Gastroesophageal sphincter (tissue), 4 donors: ENCODE measurements at regions not wholly inside any gene's neighbourhood (a gene's known extent, or its start where the extent isn't known, plus 50 kb on each side); places are given as distances from the start of the nearest gene placed in this dataset.

Experiments
- ATAC-seq: fragments of 150-250 bp; one replicate; pipeline ENCODE4 v1.9.1; 2016; ENCODE audit warnings: mild to moderate bottlenecking, moderate library complexity
- H3K27ac ChIP-seq, 4 donors: fragments of 200-600 bp; sonication (generic) in 3 of 4; 1 replicate in 3 of 4; 2 replicates in 1 of 4; pipeline ENCODE4 v1.5.1; 2016 to 2019
- H3K27me3 ChIP-seq: fragments of 200-600 bp; sonication (generic); one replicate; pipeline ENCODE4 v1.5.1; 2019
- H3K36me3 ChIP-seq, 2 donors: fragments of 200-600 bp; sonication (generic); one replicate each; pipeline ENCODE4 v1.5.1; 2019; ENCODE audit warnings: control low read depth in 1 of 2
- H3K4me1 ChIP-seq, 3 donors: fragments of 200-600 bp; sonication (generic); 1 replicate in 2 of 3; 2 replicates in 1 of 3; pipeline ENCODE4 v1.5.1; 2016 to 2019; ENCODE audit warnings: control low read depth in 2 of 3
- H3K4me3 ChIP-seq, 2 donors: fragments of 200-600 bp; sonication (generic); one replicate each; pipeline ENCODE4 v1.5.1; 2019; ENCODE audit warnings: mild to moderate bottlenecking in 1 of 2, moderate library complexity in 1 of 2
- H3K9me3 ChIP-seq, 3 donors: fragments of 200-600 bp; sonication (generic); one replicate each; pipeline ENCODE4 v1.5.1; 2017 to 2019; ENCODE audit warnings: control low read depth in 2 of 3
- CTCF ChIP-seq, 4 experiments: fragments of 200-600 bp in 2 of 4; fragments of 450-650 bp in 2 of 4; sonication (generic) in 1 of 4; IDR thresholded peaks; one replicate each; pipeline ENCODE4 v1.5.1; 2017 to 2019; ENCODE audit warnings: antibody characterized with exemption in 4 of 4, mild to moderate bottlenecking in 2 of 4, moderate library complexity in 2 of 4
- EP300 ChIP-seq: sonication (generic); formaldehyde crosslinking; IDR thresholded peaks from one replicate; pipeline ENCODE4 v1.6.1; 2017; ENCODE audit warnings: antibody characterized with exemption, mild to moderate bottlenecking
- POLR2A ChIP-seq, 2 donors: fragments of 450-650 bp; IDR thresholded peaks; one replicate each; pipeline ENCODE4 v1.6.1; 2017; ENCODE audit warnings: antibody characterized with exemption in 2 of 2, mild to moderate bottlenecking in 2 of 2, moderate library complexity in 1 of 2
- POLR2AphosphoS5 ChIP-seq: sonication (generic); formaldehyde crosslinking; IDR thresholded peaks from one replicate; pipeline ENCODE4 v1.6.1; 2017; ENCODE audit warnings: antibody characterized with exemption
- WGBS, 2 donors: methylation state at CpG; one replicate each; pipeline ENCODE4 v1.1.5; 2018; ENCODE audit warnings: low coverage in 1 of 2; 5-methylcytosine and 5-hydroxymethylcytosine counted together

GRCh38 chr2:54384301-54385203, 71.6 kb upstream of the SPTBN1 start:
- TF ChIP-seq CTCF (IDR thresholded peaks at IDR 0.05) (no peak), EP300 (no peak), POLR2A (IDR thresholded peaks at IDR 0.05) (no peak), POLR2AphosphoS5 (no peak)
- no peaks in the 10 kb centered on the region for H3K9me3 ChIP-seq
- H3K36me3 ChIP-seq: no peaks in the 10 kb centered on the region
- 72 to 78% methylated on average over 6 to 11 of the region's 11 CpGs for WGBS, 2 donors
- no peak for ATAC-seq
- H3K27me3 ChIP-seq: no peaks in the 10 kb centered on the region
- peaks cover 0 to 33% (median 13%) of the 10 kb centered on the region in 3 donors for H3K4me1 ChIP-seq
- peak overlapping the region in 3 of 4 donors; percentile 29 to 69 (median 47) for H3K27ac ChIP-seq
- no peak overlapping the region for H3K4me3 ChIP-seq

GRCh38 chr2:54385271-54385670, 70.9 kb upstream of the SPTBN1 start:
- H3K4me3 ChIP-seq: no peak overlapping the region
- no peaks in the 10 kb centered on the region for H3K36me3 ChIP-seq
- no peaks in the 10 kb centered on the region for H3K27me3 ChIP-seq
- peak overlapping the region in 2 of 4 donors; percentile 47 to 69 for H3K27ac ChIP-seq
- no peaks in the 10 kb centered on the region for H3K9me3 ChIP-seq
- 100% methylated on average over 1 of the region's 1 CpG; no CpG with 5 or more reads in 1 of the 2 donors for WGBS, 2 donors
- H3K4me1 ChIP-seq: peaks cover 0 to 40% (median 14%) of the 10 kb centered on the region in 3 donors
- TF ChIP-seq POLR2AphosphoS5 (no peak), CTCF (IDR thresholded peaks at IDR 0.05) (no peak), POLR2A (IDR thresholded peaks at IDR 0.05) (no peak), EP300 (no peak)
- no peak for ATAC-seq

- peaks cover 0 to 50% (median 14%) of the 10 kb centered on the region in 3 donors for H3K4me1 ChIP-seq
- TF ChIP-seq EP300 (no peak), POLR2A (IDR thresholded peaks at IDR 0.05) (no peak)
- peak overlapping the region in 3 of 4 donors; percentile 58 to 69 (median 64) for H3K27ac ChIP-seq
- H3K27me3 ChIP-seq: no peaks in the 10 kb centered on the region
- H3K9me3 ChIP-seq: no peaks in the 10 kb centered on the region
- ATAC-seq: no peak
- 61 to 79% methylated on average over 2 to 3 of the region's 3 CpGs for WGBS, 2 donors
- H3K4me3 ChIP-seq: no peak overlapping the region
- no peaks in the 10 kb centered on the region for H3K36me3 ChIP-seq
Measured at GRCh38 chr2:54386585-54386984, 69.5 kb upstream of the SPTBN1 start.

GRCh38 chr2:54387059-54387991, 68.8 kb upstream of the SPTBN1 start:
- ATAC-seq: peak; percentile 84

More at GRCh38 chr2:54387059-54387991, 68.8 kb upstream of the SPTBN1 start:
- Histone ChIP-seq H3K27ac (peak overlapping the region in 3 of 4 donors; percentile 58 to 69 (median 66)), H3K27me3 (no peaks in the 10 kb centered on the region), H3K4me3 (no peak overlapping the region), H3K36me3 (no peaks in the 10 kb centered on the region), H3K9me3 (no peaks in the 10 kb centered on the region), H3K4me1 (peaks cover 0 to 50% (median 14%) of the 10 kb centered on the region in 3 donors)
- TF ChIP-seq POLR2AphosphoS5: peak; percentile 25
- TF ChIP-seq POLR2A (IDR thresholded peaks at IDR 0.05): no peak
- TF ChIP-seq CTCF (IDR thresholded peaks at IDR 0.05): peak in 3 of 4 experiments; percentile 7 to 38 (median 22)
- 31% methylated on average over 7 of the region's 7 CpGs; no CpG with 5 or more reads in 1 of the 2 donors for WGBS, 2 donors
